GM18858 (cell line): ENCODE measurements at regions not wholly inside any gene's neighbourhood (a gene's known extent, or its start where the extent isn't known, plus 50 kb on each side); places are given as distances from the start of the nearest gene placed in this dataset.
"Not testable (repeated sequence)": the region's sequence is repeated elsewhere in the genome, so short reads cannot be mapped to it uniquely, and the experiment has no call there.

ENCODE experiments used
- ATAC-seq: cut with Tn5 transposase; IDR thresholded peaks from one replicate; pipeline ENCODE4 v1.9.1; 2021; ENCODE audit not compliant: unreplicated experiment

- no peak for ATAC-seq
Observed at GRCh38 chr15:62316413-62317060, 151.5 kb upstream of the C2CD4B start.

- ATAC-seq, result no peak
Observed at GRCh38 chr15:62320259-62320658, 155.2 kb upstream of the C2CD4B start.

- no peak for ATAC-seq
Observed at GRCh38 chr15:62323353-62323890, 158.3 kb upstream of the C2CD4B start.

GRCh38 chr15:62324382-62324781, 159.3 kb upstream of the C2CD4B start:
- no peak for ATAC-seq

- no peak for ATAC-seq
Observed at GRCh38 chr15:62325597-62325996, 160.5 kb upstream of the C2CD4B start.

GRCh38 chr15:62326460-62327011, 161.5 kb upstream of the C2CD4B start:
- no peak for ATAC-seq

GRCh38 chr15:62327406-62327805, 162.3 kb upstream of the C2CD4B start:
- ATAC-seq, result no peak

GRCh38 chr15:62332472-62332871, 167.4 kb upstream of the C2CD4B start:
- not testable (repeated sequence) for ATAC-seq

GRCh38 chr15:62334536-62334935, 169.5 kb upstream of the C2CD4B start:
- ATAC-seq, result no peak

GRCh38 chr15:62337934-62338333, 172.8 kb upstream of the C2CD4B start:
- no peak for ATAC-seq

GRCh38 chr15:62338497-62338896, 173.4 kb upstream of the C2CD4B start:
- ATAC-seq, result no peak

GRCh38 chr15:62342959-62343358, 177.9 kb upstream of the C2CD4B start:
- no peak for ATAC-seq

- no peak for ATAC-seq
Observed at GRCh38 chr15:62343397-62343796, 178.3 kb upstream of the C2CD4B start.

- no peak for ATAC-seq
Observed at GRCh38 chr15:62344806-62345539, 179.9 kb upstream of the C2CD4B start.

GRCh38 chr15:62346168-62346567, 181.1 kb upstream of the C2CD4B start:
- ATAC-seq, result no peak

- ATAC-seq, result no peak
Observed at GRCh38 chr15:62348118-62348517, 183.0 kb upstream of the C2CD4B start.

GRCh38 chr15:62348623-62349022, 183.5 kb upstream of the C2CD4B start:
- ATAC-seq, result no peak

- no peak for ATAC-seq
Observed at GRCh38 chr15:62352817-62353216, 187.7 kb upstream of the C2CD4B start.

- ATAC-seq, result no peak
Observed at GRCh38 chr15:62357431-62357830, 192.3 kb upstream of the C2CD4B start.

GRCh38 chr15:62359416-62359815, 194.3 kb upstream of the C2CD4B start:
- ATAC-seq, result no peak

- ATAC-seq, result no peak
Observed at GRCh38 chr15:62360332-62361097, 195.4 kb upstream of the C2CD4B start.
